ENCODE measurements at regions not wholly inside any gene's neighbourhood (a gene's known extent, or its start where the extent isn't known, plus 50 kb on each side); places are given as distances from the start of the nearest gene placed in this dataset.
"Not testable (repeated sequence)": the region's sequence is repeated elsewhere in the genome, so short reads cannot be mapped to it uniquely, and the experiment has no call there.

- H3K27me3 Mint-ChIP-seq = no peaks in the 10 kb centered on the region
- H3K27ac Mint-ChIP-seq = no peak overlapping the region
- H3K9me3 Mint-ChIP-seq = peaks cover 7 to 36% (median 10%) of the 10 kb centered on the region in 3 donors
- H3K4me3 Mint-ChIP-seq = no peak overlapping the region
- H3K36me3 Mint-ChIP-seq = no peaks in the 10 kb centered on the region
- H3K4me1 Mint-ChIP-seq = no peaks in the 10 kb centered on the region
Observed at GRCh38 chr6:67812693-67813092, 822.4 kb upstream of the ADGRB3 start.

DNA sequence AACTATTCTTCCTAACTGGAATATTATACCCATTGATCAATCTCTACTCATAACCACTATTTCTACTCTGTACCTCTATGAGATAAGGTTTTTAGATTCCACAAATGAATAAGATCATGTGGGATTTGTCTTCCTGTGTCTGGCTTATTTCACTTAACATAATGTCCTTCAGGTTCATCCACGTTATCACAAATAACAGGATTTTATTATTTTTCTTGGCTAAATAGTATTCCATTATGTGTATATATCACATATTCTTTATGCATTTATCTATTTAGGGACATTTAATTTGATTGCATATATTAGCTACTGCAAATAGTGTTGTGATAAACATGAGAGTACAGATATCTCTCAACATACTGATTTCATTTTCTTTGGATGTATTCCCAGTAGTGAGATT lies 823.0 kb upstream of the ADGRB3 start:
- Mint-ChIP-seq H3K27ac (no peak overlapping the region), H3K36me3 (no peaks in the 10 kb centered on the region), H3K27me3 (no peaks in the 10 kb centered on the region), H3K4me1 (no peaks in the 10 kb centered on the region), H3K9me3 (peaks cover 7 to 36% (median 10%) of the 10 kb centered on the region in 3 donors), H3K4me3 (no peak overlapping the region)

DNA sequence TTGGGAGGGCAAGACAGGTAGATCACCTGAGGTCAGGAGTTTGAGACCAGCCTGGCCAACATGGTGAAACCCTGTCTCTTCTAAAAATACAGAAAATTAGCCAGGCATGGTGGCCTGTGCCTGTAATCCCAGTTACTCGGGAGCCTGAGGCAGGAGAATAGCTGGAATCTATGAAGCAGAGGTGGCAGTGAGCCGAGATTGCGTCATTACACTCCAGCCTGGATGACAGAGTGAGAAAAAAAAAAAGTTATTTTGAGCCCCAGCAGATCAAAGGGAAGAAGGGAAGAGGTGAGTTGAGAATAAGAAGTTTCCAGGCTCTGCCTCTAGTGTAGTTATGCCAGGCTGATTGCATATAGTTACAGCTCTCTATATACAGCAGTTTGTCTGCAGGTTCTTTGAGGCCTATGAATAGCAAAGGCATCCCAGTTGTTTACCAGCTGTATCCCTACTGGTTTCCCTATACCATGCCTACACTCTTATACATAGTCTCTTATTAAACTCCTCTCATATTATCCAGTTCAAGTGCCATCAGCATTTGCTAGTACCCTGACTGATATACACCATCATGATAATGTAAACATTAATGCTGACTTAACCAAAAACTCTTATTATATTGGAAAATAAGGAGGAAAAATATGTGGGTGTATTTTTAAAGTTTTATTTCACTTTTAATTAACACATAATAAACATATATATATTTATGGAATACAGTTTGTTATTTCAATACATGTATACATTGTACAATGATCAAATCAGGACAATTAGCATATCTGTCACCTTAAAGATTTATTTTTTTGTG lies 823.6 kb upstream of the ADGRB3 start:
- Mint-ChIP-seq H3K9me3 (peaks cover 7 to 39% (median 10%) of the 10 kb centered on the region in 3 donors), H3K4me1 (no peaks in the 10 kb centered on the region), H3K27me3 (no peaks in the 10 kb centered on the region), H3K36me3 (no peaks in the 10 kb centered on the region), H3K4me3 (no peak overlapping the region), H3K27ac (no peak overlapping the region)

GRCh38 chr6:67804808-67805207 lies 830.3 kb upstream of the ADGRB3 start:
- H3K9me3 Mint-ChIP-seq = peaks cover 0 to 17% (median 2%) of the 10 kb centered on the region in 3 donors

GRCh38 chr6:67802771-67803170 lies 832.3 kb upstream of the ADGRB3 start:
- peaks cover 0 to 22% (median 2%) of the 10 kb centered on the region in 3 donors for H3K9me3 Mint-ChIP-seq
- H3K36me3 Mint-ChIP-seq = peaks cover 2% of the 10 kb centered on the region
- no peaks in the 10 kb centered on the region for H3K27me3 Mint-ChIP-seq
- no peaks in the 10 kb centered on the region for H3K4me1 Mint-ChIP-seq
- no peak overlapping the region for H3K27ac Mint-ChIP-seq
- H3K4me3 Mint-ChIP-seq = no peak overlapping the region

More at GRCh38 chr6:67804808-67805207, 830.3 kb upstream of the ADGRB3 start:
- H3K27ac Mint-ChIP-seq, H3K27me3 Mint-ChIP-seq, H3K4me3 Mint-ChIP-seq, H3K36me3 Mint-ChIP-seq, H3K4me1 Mint-ChIP-seq: not testable (repeated sequence)

DNA sequence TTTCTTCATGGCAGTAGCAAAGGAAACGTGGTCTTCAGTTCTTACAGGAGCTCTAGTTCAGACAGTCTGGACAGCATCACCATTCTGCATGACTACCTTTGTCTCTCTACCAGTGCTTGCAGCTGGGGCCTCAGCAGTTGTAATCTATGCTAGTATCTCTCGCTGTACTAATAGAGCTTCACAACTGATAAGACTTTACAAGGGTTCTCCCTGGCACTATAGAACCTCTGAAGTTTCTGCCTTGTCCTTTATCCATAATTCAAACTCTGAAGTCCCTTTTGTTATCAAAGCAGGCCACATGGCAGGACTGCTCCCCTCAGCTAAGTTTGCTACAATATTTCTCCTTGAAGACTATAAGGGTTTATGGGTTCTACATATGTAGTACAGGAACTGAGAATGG lies 842.1 kb upstream of the ADGRB3 start:
- no peaks in the 10 kb centered on the region for H3K4me1 Mint-ChIP-seq
- H3K4me3 Mint-ChIP-seq = no peak overlapping the region
- H3K27me3 Mint-ChIP-seq = no peaks in the 10 kb centered on the region
- H3K27ac Mint-ChIP-seq = no peak overlapping the region
- no peaks in the 10 kb centered on the region for H3K36me3 Mint-ChIP-seq
- H3K9me3 Mint-ChIP-seq = peaks cover 0 to 2% (median 0%) of the 10 kb centered on the region in 3 donors

- Mint-ChIP-seq H3K27me3 (no peaks in the 10 kb centered on the region), H3K4me3 (no peak overlapping the region), H3K36me3 (no peaks in the 10 kb centered on the region), H3K27ac (no peak overlapping the region), H3K4me1 (no peaks in the 10 kb centered on the region), H3K9me3 (no peaks in the 10 kb centered on the region)
Observed at GRCh38 chr6:67790569-67790968, 844.5 kb upstream of the ADGRB3 start.

DNA sequence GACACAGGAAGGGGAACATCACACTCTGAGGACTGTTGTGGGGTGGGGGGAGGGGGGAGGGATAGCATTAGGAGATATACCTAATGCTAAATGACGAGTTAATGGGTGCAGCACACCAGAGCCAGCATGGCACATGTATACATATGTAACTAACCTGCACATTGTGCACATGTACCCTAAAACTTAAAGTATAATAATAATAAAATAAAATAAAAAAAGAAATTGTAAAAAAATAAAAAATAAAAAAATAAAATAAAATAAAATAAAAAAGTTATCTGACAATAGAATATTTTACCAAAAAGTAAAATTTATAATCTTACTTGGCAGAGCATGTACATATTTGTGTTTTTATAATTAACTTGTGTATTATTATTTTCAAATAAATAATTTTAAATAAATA lies 848.0 kb upstream of the ADGRB3 start:
- not testable (repeated sequence) for H3K36me3 Mint-ChIP-seq, H3K4me3 Mint-ChIP-seq, H3K27ac Mint-ChIP-seq, H3K27me3 Mint-ChIP-seq, H3K4me1 Mint-ChIP-seq, H3K9me3 Mint-ChIP-seq

DNA sequence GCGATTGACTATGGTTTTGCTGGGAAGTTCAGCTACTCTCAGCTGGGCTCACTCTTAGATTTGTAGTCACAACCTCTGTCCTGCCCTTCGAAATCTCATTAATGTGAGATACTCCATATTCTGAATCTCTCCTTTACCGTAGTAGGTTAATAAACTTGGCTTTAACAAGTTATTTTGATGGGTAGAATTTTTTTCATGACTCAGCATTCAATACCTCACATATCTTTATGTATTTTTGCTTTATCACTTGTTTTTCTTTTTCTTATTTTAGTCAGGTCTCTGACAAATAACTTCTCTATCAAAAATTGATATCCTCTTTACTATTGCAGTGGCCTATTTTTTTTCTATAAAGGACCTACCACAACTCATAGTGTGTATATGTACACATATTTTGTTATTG lies 855.2 kb upstream of the ADGRB3 start:
- H3K27me3 Mint-ChIP-seq = no peaks in the 10 kb centered on the region
- H3K36me3 Mint-ChIP-seq = no peaks in the 10 kb centered on the region
- H3K27ac Mint-ChIP-seq = no peak overlapping the region
- H3K9me3 Mint-ChIP-seq = peaks cover 0 to 3% (median 0%) of the 10 kb centered on the region in 3 donors
- no peak overlapping the region for H3K4me3 Mint-ChIP-seq
- H3K4me1 Mint-ChIP-seq = no peaks in the 10 kb centered on the region

DNA sequence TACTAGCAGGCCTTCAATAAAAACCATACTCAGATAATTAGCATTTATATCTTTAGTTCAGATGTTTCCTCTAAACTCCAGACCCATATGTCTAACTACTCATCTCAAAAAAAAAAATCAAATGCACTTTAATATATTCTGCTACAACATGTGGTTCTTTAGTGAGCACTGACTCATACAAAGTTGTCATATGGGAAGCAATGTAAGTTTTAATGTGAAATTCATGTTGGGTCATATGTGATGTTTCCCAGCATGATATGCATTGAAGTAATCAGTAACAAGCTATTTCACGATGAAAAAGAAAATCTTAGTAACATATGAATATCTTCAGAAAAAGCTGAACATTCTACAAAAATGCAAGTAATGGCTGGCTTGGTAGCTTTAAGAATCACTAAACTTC lies 859.7 kb upstream of the ADGRB3 start:
- Mint-ChIP-seq H3K9me3 (peaks cover 0 to 6% (median 0%) of the 10 kb centered on the region in 3 donors), H3K4me3 (no peak overlapping the region), H3K4me1 (no peaks in the 10 kb centered on the region), H3K36me3 (no peaks in the 10 kb centered on the region), H3K27ac (no peak overlapping the region), H3K27me3 (no peaks in the 10 kb centered on the region)

GRCh38 chr6:67768972-67769371 lies 866.1 kb upstream of the ADGRB3 start:
- no peak overlapping the region for H3K27ac Mint-ChIP-seq

GRCh38 chr6:67767046-67767822 lies 867.8 kb upstream of the ADGRB3 start:
- not testable (repeated sequence) for H3K27ac Mint-ChIP-seq, H3K36me3 Mint-ChIP-seq, H3K27me3 Mint-ChIP-seq, H3K4me3 Mint-ChIP-seq, H3K9me3 Mint-ChIP-seq, H3K4me1 Mint-ChIP-seq

More at GRCh38 chr6:67768972-67769371, 866.1 kb upstream of the ADGRB3 start:
- no peaks in the 10 kb centered on the region for H3K4me1 Mint-ChIP-seq
- H3K9me3 Mint-ChIP-seq = peaks cover 0 to 4% (median 0%) of the 10 kb centered on the region in 3 donors
- no peak overlapping the region for H3K4me3 Mint-ChIP-seq
- H3K36me3 Mint-ChIP-seq = no peaks in the 10 kb centered on the region
- no peaks in the 10 kb centered on the region for H3K27me3 Mint-ChIP-seq

- H3K4me3 Mint-ChIP-seq = no peak overlapping the region
- H3K9me3 Mint-ChIP-seq = peaks cover 0 to 4% (median 0%) of the 10 kb centered on the region in 3 donors
- no peaks in the 10 kb centered on the region for H3K27me3 Mint-ChIP-seq
- H3K4me1 Mint-ChIP-seq = no peaks in the 10 kb centered on the region
- no peaks in the 10 kb centered on the region for H3K36me3 Mint-ChIP-seq
- no peak overlapping the region for H3K27ac Mint-ChIP-seq
Observed at GRCh38 chr6:67766057-67766456, 869.0 kb upstream of the ADGRB3 start.

- H3K4me3 Mint-ChIP-seq = no peak overlapping the region
- H3K27me3 Mint-ChIP-seq = no peaks in the 10 kb centered on the region
- no peaks in the 10 kb centered on the region for H3K36me3 Mint-ChIP-seq
- no peaks in the 10 kb centered on the region for H3K4me1 Mint-ChIP-seq
- peaks cover 0 to 2% (median 0%) of the 10 kb centered on the region in 3 donors for H3K9me3 Mint-ChIP-seq
- no peak overlapping the region for H3K27ac Mint-ChIP-seq
Observed at GRCh38 chr6:67759001-67759400, 876.1 kb upstream of the ADGRB3 start.

GRCh38 chr6:67757465-67758033 lies 877.5 kb upstream of the ADGRB3 start:
- Mint-ChIP-seq H3K4me3 (no peak overlapping the region), H3K4me1 (no peaks in the 10 kb centered on the region), H3K36me3 (no peaks in the 10 kb centered on the region), H3K27me3 (no peaks in the 10 kb centered on the region), H3K27ac (no peak overlapping the region), H3K9me3 (peaks cover 0 to 3% (median 2%) of the 10 kb centered on the region in 3 donors)
